SK-MEL-5 (cell line): ENCODE measurements at regions not wholly inside any gene's neighbourhood (a gene's known extent, or its start where the extent isn't known, plus 50 kb on each side); places are given as distances from the start of the nearest gene placed in this dataset.

ENCODE experiments used
- DNase-seq: peaks from one replicate; pipeline ENCODE4 v3.0.0-alpha.2; 2016; ENCODE audit warnings: low read depth, low spot score
- in situ Hi-C: cut with HindIII; loops from 2 replicates; pipeline ENCODE4 v1.10.0; 2016; ENCODE audit warnings: low sequenced_read_pairs, high pct_unique_total_duplicates, low pct_unique_long_range_greater_than_20kb

DNA sequence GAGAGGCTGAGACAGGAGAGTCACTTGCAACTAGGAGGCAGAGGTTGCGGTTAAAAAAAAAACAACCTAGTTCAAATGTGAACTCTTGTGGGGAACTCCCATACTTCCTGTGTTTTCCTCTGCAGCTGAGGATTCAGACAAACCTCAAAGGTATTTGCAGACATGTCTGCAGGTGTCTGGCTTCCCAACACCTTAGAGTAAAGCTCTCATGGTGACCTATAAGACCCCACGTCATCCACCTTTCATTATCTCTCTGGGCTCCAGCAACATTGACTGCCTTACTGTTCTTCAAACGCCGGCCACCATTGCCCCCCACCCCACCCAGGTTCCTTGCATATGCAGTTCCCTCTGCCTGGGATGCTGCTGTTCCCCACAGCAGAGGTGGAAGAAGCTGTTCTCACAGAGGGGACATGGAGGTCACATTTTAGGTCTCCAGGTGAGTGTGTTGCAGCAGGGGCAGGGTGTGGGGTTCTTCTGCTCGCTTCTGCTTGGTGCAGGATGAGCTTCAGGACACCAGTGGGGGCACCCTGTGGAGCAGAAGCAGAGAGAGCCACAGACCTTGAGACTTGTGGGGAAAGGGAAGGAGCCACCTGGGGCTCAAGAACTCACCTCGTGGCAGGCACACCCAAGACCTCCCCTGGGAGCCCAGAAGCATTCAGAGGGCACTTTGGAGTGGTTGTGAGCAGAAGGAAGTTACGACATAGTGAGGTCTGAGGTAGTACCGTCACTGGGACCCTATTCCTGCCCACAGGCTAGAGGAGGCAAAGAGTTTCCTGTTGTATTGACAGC is 203.2 kb downstream of the CSNK2A3 start:
- DNase-seq = no peak

DNA sequence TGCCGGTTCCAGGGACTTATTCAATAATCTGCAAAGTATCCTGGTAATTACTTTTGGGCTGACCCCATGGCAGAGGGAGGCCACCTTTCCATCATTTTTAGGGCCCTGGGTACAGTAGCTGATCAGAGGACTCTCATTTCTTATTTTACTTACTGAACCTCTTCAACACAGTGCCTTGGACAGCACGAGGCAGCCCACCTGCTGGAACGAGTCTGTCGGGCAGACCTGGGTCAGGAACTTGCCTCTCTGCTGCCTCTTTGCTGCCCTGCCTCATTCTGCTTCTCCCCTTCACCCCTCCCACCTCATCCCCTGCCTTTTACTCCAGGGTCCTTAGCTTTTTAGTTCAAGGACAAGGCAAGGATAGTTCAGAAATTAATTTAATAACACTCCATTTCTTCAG is 204.5 kb downstream of the CSNK2A3 start:
- in situ Hi-C loops = no loop called here
- no peak for DNase-seq

More for the DNA sequence above, 203.2 kb downstream of the CSNK2A3 start:
- in situ Hi-C loops = no loop called here

DNA sequence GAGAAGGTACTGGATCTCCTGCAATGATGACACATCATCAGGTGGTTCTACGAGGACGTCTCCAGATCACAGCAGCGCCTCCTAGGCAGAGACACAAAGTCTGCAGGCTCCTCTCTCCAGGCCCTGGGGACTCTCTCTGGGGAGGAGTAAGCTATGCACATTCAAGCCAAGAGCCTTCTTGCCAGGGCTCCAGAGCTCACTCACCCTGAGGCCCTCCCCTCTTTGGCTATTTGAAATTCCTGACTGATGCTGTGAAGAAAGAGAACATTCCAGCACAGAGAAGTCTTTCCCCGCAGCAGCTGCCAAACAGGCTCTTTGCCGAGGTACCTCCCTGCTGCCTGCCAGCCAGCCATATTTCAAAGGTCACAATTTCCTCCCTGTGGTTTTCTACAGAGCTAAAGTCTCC is 204.9 kb downstream of the CSNK2A3 start:
- DNase-seq = peak; percentile 62

DNA sequence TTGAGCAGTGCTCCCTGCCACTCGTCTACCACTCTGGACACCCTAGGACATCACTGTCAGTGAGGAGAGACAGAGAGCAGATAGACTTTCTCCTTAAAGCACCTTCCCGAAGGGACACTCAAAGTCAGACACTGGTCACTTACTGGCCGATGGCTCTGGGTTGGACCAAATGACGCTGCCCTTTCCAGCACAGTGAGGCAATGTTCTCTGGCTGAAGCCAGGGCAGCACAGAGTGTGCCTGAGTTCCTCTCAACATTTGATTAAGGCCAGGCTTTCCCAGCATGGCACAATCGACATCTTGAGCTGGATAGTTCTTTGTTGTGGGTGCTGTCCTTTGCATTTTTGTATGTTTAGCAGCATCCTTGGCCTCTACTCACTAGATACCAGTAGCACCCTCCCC is 206.2 kb downstream of the CSNK2A3 start:
- in situ Hi-C loops = no loop called here

More for the DNA sequence above, 204.9 kb downstream of the CSNK2A3 start:
- in situ Hi-C loops = no loop called here

DNA sequence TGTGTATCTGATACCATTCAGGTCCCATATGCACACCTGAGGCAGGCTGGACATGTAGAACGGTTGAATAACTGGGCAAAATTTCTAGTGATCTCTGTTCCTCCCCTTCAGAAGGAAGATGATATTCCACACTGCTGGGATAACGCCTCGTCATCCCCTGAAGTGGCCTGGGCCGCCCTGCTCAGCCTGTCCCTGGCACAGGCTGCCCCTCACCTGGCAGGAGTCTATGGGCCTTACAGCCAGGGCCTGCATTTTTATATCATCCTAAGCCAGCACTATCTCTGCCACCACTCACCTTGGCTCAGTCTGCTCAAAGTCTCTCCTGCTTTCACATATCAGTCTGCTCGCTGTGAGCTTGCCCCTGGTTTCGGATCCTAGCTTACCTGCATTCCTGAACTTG is 209.2 kb downstream of the CSNK2A3 start:
- in situ Hi-C loops = no loop called here
- no peak for DNase-seq

More for the DNA sequence above, 206.2 kb downstream of the CSNK2A3 start:
- no peak for DNase-seq

DNA sequence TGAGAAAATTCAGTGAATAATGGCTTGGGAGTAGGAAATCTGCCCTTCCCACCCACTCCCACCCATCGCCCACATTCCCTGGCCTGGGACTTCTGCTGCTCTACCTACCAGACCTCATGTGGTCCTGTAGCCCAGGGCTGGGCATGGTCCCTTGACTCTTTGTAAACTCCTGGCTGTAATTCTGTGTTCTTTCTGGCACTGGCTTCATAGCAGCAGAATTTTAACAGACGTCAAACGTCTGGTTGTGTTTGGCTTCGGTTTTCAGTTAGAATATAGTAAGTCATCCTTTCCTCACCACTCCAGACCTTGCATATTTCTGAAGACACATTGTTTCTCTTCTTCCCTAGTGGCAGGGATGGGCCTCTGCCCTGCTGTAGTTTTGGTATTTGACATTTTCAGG is 210.6 kb downstream of the CSNK2A3 start:
- no peak for DNase-seq
- in situ Hi-C loops = no loop called here

DNA sequence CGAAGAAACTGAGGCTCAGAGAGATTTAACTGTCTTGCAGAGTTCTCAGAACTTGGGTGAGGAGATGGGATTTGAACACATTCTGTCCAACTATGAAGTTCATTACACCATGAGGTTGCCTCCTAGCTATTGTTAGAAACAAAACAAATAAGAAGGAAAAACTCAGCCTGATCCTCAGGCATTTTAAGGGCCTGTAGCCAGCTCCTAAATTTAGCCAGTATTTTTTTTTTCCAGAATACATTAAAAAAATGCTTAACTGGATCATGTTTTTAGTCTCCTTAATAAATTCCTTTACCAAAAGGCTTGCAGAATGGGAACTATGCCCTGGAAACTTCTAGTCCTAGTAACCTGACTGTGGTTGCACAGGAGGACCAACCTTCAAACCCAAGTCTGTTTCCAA is 212.0 kb downstream of the CSNK2A3 start:
- DNase-seq = no peak
- in situ Hi-C loops = no loop called here

DNA sequence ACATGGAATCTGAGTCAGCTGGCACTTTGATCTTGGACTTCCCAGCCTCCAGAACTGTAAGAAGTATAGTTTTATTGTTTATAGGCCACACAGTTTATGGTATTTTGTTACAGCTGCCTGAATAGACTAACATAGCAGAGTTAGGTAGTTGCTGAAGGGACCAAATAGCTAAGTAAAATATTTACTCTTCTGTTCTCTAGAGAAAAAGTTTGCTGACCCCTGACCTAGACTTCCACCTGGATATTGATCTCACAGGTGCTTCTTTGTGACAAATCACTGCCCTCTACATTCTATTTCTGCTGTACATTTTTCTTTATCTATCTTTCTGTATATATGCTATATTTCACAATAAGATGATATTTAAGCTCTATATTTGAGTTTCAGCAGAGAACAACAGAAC is 212.5 kb downstream of the CSNK2A3 start:
- DNase-seq = no peak
- in situ Hi-C loops = no loop called here

DNA sequence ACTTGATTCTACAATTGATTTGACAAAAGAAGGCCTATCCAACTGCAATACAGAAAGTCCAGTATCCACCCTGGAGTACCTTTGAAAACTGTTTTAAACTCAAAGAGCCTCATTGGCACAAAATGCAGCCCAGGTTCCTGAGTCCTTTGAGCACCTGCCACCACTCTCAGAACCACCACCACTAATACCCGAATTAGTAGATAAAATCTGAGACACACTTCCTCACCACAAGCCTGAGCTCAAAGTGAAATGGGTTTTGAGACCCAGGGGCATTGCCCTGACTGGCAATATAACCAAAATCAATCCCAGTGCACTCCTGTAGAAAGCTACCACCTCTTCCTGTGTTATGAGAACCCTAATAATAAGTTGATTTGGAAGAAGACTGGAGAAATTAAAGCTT is 215.7 kb downstream of the CSNK2A3 start:
- in situ Hi-C loops = no loop called here
- no peak for DNase-seq

DNA sequence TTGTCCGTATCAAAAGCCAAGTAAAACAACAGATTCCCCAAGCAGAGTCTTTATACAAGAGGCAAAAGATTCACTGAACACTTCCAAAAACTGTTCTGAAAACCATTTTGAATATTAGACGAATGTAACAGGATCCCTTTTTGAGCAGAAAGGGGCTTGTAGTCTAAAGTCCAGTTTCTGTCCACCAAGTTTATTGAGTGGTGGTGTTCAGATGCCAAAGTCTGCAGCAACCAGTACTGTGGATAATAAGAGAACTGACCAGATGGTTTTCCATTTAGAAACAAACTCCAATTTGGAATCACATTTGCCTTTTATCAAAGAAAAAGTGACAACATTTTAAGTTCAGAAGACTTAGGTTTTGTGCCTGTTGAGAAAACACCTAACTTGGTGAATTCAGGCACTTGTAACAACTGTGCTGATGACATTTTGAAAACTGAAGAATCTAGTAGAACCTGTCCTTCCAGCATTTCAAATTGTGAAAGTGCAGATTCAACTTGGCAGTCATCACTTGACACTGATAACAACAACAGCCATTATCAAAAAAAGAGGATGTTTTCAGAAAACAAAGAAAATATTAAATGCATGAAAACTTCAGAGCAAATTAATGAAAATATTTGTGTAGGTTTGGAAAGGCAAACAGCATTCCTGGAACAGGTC is 217.1 kb downstream of the CSNK2A3 start:
- no peak for DNase-seq
- in situ Hi-C loops = no loop called here

DNA sequence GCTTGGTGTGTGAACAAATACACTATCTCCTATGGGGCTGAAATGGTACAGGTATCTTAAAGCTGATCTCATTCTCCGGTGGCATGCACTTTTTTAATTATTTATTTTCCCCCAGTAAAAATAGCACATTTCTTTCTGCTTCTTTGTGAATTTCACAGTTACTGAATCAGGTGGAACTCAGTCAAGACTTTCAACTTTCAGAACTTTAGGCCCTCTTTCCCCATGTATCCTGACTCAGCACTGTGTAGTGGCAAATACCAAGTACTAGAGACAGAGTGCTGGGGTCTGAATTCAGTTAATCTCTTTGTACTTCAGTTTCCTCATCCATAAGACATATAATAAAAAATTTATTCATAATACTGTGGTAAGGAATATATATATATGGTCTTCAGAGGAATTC is 223.9 kb downstream of the CSNK2A3 start:
- in situ Hi-C loops = no loop called here

DNA sequence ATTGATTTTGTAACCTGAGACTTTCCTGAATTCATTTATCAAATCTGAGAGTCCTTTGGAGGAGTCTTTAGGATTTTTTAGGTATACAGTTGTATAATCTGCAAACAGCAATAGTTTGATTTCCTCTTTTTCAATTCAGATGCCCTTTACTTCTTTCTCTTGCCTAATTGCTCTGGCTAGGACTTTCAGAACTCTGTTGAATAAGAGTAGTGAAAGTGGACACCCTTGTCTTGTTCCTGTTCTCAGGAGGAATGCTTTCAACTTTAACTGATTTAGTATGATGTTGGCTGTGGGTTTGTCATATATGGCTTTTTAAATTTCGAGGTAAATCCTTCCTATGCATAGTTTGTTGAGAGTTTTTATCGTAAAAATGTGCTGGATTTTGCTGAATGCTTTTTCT is 227.4 kb downstream of the CSNK2A3 start:
- in situ Hi-C loops = no loop called here
- no peak for DNase-seq

More for the DNA sequence above, 223.9 kb downstream of the CSNK2A3 start:
- DNase-seq = no peak

DNA sequence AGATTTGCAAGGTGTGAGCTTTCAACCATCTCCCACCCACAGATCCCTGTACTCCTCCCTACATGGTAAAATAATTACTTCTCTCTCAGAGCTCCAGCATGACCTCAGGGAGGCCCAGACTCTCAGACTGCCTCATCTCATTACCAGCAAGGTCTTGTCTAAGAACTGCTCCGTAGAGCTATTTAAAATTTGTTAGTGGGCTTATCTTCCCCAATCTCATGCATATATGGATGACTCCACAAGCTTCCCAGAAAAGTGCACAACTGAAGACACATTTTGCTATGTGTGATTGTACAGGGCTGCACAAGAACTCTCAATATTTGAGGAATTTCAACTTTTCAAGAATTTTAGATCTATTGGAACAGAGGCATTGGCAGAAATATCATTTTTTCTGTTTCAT is 230.3 kb downstream of the CSNK2A3 start:
- no peak for DNase-seq

DNA sequence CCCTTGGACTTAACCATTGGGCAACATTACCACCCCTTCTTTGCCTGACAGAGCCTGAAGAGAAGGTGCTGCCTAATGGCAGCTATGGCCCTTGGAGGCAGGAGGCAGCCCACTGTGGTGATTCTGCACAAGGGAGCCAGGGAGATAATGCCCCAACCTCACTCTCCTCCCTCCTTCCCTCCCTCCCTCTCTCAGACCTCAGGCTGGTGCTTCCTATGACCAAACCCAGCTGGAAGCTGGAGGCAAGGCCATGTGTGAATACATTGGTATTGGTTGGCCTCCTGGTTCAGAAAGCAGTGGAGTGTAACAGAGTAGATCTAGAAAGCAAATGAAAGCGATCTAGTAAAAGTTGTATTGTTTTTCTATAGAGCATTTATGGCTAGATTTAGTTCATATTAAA is 233.1 kb downstream of the CSNK2A3 start:
- in situ Hi-C loops = no loop called here
- no peak for DNase-seq

More for the DNA sequence above, 230.3 kb downstream of the CSNK2A3 start:
- in situ Hi-C loops = no loop called here

DNA sequence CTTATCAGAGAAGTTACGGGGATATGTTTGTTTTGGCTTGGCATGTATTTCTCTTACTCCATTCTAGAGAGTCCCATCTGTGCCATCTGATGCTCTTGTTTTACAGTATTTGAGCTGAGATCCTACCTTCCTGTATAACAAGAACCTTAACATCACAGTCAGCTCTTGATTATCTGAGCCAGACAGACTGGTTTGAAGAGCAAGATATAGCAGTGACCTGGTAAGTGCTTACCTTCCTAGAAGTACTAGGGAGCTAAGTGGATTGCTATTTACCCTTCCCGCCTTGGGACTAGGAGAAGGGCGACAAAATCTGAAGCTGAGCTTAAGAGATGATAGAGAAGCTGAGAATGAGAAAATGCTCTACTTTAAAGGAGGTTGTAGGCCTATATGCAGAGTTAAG is 235.3 kb downstream of the CSNK2A3 start:
- in situ Hi-C loops = no loop called here
- no peak for DNase-seq

DNA sequence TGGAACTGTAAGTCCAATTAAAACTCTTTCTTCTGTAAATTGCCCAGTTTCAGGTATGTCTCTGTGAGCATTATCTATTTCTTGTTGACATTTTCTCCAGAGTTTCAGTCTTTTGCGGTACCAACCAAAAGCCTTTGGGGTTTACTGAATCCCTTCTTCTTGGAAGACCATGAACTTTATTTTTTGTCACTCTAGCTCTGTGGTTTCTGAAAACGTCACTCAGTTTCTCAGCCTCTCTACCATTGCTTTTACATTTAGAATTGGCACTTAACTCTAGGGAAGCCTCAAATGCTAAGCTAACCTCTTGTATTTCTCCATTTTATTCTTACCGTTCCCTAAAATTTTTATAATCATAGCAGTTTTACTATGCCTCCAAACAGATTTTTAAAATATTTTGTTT is 237.6 kb downstream of the CSNK2A3 start:
- DNase-seq = no peak
- in situ Hi-C loops = no loop called here

DNA sequence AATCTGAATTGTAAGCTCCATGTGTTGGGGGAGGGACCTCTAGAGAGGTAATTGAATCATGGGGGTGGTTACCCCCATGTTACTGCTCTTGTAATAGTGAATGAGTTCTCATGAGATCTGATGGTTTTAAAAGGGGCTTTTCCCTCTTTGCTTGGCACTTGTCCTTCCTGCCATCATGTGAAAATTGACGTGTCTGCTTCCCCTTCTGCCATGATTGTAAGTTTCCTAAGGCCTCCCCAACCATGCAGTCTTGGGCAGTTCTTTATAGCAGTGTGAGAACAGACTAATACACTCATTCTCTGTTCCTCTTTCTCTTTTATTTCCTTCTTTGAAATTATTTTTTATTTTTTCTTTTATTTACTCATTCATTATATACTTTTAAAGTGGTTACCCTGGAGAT is 239.4 kb downstream of the CSNK2A3 start:
- in situ Hi-C loops = no loop called here
- DNase-seq = no peak

DNA sequence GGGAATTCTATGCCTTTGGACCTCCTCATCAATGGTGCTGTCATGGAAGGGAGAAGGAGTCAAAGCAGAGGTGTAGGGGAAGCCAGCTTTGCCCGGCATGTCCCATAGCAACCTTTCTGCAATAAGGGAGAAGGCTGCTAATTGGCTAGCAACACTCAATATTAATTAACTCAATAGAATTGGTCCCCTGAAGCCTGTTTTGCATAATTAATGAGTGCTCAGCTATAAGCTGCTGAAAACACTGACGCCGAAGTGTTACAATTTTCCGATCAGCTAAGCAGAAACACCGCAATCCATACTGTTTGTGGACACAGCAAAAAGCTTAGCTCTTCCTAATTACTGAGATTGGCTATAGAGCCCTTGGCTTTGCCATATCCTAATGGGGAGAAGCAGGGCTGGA is 245.0 kb downstream of the CSNK2A3 start:
- in situ Hi-C loops = no loop called here
- DNase-seq = no peak

DNA sequence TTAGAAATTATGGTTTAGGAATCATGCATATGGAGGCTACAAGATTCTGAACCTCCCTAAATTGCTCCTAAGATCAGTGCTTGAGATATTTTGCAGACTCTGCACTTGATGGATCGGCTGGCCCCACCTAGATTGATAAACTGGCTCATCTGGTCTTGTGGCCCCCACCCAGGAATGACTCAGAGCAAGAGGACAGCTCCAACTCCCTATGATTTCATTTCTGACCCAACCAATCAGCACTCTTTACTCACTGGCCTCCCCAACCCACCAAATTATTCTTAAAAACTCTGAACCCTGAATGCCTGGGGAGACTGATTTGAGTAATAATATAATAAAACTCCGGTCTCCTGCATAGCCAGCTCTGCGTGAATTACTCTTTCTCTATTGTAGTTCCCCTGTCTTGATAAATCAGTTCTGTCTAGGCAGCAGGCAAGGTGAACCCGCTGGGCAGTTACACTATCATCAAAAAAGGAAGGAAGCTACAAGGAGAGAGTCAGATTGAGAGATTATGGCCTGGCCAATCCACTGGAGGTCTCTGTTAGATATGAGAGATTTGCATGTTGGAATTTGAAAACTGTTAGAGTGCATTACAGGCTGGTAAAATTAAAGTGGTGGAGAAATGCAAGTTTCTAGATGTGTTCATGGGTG is 245.8 kb downstream of the CSNK2A3 start:
- in situ Hi-C loops = no loop called here

More for the DNA sequence above, 245.8 kb downstream of the CSNK2A3 start:
- DNase-seq = no peak
